ENCODE measurements at regions not wholly inside any gene's neighbourhood (a gene's known extent, or its start where the extent isn't known, plus 50 kb on each side); places are given as distances from the start of the nearest gene placed in this dataset.

DNA sequence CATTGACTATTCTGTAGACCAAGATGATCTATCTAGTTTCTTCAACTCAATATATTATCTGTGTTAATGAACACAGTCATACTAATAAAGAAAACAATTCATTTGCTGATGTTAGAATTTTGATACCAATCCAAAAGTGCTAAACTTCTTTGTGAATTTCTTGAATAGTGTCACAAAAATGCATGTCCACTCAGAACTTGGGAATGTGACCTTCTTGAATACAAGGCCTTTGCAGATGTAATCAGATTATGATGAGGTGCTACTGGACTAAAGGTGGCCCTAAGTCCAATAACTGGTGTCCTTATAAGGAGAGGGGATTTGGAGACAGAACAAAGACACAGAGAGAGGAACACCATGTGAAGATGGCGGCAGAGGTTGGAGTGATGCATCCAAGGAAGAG, 305.8 kb upstream of the ZP4 start:
- TF ChIP-seq, protein P1, sequence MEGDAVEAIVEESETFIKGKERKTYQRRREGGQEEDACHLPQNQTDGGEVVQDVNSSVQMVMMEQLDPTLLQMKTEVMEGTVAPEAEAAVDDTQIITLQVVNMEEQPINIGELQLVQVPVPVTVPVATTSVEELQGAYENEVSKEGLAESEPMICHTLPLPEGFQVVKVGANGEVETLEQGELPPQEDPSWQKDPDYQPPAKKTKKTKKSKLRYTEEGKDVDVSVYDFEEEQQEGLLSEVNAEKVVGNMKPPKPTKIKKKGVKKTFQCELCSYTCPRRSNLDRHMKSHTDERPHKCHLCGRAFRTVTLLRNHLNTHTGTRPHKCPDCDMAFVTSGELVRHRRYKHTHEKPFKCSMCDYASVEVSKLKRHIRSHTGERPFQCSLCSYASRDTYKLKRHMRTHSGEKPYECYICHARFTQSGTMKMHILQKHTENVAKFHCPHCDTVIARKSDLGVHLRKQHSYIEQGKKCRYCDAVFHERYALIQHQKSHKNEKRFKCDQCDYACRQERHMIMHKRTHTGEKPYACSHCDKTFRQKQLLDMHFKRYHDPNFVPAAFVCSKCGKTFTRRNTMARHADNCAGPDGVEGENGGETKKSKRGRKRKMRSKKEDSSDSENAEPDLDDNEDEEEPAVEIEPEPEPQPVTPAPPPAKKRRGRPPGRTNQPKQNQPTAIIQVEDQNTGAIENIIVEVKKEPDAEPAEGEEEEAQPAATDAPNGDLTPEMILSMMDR (IDR thresholded peaks at IDR 0.05) = no peak
- no peak for TF ChIP-seq EZH2 (IDR thresholded peaks at IDR 0.05; ENCODE audit: borderline replicate concordance, insufficient read depth, low read depth, low read length, poor library complexity, severe bottlenecking)

Measured in B cell (primary cell).